ENCODE measurements at regions not wholly inside any gene's neighbourhood (a gene's known extent, or its start where the extent isn't known, plus 50 kb on each side); places are given as distances from the start of the nearest gene placed in this dataset.
"Not testable (repeated sequence)": the region's sequence is repeated elsewhere in the genome, so short reads cannot be mapped to it uniquely, and the experiment has no call there.

DNA sequence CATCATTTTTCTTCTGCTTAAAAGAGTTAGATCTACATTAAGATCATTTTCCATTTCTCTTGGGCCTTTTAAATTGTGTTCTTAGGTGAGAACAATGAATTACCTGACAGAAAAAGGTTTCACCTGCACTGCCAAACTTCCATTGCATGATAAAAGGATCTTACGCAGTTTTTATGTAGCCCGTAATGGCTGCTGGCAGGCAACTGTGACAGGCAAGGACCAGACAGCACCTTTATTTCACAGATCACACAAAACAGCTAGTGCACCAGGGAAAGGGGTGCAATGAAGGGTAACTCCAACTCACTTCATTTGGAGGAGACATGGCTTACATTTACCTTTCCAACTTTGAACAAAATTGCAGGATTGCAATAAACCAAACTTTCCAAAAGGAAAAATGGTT, 159.8 kb downstream of the SLITRK1 start:
- DNase-seq = no peak

DNA sequence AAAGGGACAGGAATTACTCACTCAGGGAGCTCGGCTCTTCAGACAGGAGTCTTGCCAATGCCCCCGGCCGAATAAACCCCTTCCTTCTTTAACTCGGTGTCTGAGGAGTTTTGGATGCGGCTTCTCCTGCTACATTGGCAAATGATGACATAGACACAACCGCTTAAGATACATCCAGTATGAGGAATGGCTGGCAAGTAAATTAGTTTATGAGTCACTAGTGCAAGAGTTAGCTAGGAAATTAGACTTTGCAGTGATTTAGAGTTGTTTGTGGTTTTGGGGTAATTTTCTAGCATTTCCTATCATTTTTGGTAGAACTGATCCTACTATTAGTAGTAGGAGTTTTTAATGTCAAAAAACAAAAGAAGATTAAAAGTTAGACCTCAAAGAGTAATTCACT, 166.2 kb downstream of the SLITRK1 start:
- no peak for DNase-seq

DNA sequence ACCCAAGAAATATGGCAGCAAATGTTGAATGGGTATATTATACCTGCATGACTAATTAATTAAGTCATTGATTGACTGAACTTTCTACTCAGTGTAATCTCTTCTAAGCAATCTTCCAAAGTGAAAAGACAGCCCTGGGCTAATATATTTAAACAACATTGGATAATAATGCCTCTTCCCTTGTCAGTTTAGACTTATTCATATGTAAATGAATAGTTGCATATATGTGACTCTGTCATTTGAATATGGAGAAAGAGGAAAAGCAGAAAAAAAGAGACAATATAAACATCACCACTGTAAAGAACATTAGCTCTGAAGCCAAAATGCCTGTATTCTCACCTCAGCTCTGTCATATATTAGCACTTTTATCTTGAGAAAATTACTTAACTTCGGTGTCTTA, 168.0 kb downstream of the SLITRK1 start:
- DNase-seq = no peak

DNA sequence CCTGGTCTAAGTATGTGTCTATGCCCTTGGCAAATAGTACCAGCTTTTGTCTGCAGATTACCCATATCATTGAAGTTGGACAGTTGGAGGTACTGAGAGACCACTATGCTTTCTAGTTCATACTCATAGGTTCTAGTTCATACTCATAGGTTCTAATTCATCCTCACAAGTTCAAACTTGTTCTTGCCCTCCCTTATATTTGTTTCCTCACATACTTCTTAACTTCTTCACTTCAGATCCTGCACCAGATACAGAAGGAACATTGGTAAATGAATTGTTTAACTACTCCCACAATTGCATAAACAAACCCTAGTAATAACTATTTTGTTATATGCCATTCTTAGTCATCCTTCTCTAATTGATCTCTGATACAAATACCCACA, 172.2 kb downstream of the SLITRK1 start:
- DNase-seq = no peak

DNA sequence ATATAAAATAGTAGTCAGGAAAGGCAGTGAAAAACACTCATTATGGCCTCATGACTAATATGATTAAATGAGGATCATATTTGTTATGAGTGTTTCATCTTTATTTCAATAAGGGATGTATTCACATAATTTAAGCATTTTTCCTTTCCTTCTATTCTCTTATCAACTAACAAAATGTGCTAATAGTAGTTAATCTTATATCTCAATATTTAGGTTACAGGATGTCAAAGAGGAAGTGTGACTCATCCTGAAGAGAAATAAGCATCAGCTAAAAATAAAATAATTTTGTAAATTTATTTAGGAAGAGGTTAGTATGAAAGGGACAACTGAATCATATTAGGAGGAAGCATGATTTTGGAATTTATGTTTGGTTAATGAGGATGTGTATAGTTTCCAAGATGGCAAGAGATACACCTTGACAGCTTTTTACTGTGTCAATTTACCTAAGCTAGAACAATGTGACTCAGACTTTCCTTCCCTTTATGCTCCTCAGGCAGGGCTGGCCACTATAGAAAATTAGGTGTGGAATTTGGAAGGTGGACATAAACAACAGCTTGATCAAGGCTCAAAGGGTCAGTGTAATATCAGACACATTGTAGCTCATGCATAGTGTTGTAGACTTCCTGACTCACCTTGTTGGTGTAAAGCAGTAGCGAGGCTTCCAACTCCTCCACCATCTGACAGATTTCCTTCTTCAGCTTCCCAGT, 172.7 kb downstream of the SLITRK1 start:
- no peak for DNase-seq

DNA sequence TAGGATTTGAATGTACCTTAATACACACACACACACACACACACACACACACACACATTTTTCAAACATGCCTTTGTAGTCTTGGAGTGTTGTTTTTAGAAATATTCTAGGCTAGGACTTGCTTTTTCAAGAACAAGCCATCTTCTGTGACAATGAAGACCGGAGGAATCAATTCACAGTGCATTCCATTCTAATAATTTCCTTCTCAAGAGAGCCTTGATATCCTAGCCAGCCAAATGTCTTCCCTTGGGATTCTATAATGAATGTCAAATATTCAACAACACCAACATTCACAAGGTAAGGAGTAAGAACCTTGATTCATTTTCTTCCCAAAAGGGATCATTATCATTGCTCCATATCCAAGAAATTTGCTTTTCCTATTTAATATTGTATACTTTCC, 180.3 kb downstream of the SLITRK1 start:
- DNase-seq = no peak

DNA sequence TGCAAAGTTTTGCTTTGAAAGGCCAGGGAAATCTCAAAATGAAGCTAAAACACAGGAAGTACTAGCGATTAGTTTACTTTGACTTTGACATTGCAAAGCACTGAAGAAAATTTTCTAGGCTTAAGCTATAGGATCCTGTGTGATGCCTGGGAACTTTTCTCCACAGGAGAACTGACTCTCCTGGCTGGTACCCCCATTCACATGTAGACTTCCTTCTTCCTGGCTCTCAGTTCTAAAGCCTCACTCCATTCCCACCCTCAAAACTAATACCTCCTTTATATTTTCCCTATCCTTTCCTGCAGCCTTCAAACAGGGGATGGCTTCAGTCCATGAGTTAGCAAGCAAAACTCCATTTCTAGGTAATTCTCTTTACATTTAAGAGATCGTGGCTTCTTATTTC, 189.5 kb downstream of the SLITRK1 start:
- DNase-seq = no peak

DNA sequence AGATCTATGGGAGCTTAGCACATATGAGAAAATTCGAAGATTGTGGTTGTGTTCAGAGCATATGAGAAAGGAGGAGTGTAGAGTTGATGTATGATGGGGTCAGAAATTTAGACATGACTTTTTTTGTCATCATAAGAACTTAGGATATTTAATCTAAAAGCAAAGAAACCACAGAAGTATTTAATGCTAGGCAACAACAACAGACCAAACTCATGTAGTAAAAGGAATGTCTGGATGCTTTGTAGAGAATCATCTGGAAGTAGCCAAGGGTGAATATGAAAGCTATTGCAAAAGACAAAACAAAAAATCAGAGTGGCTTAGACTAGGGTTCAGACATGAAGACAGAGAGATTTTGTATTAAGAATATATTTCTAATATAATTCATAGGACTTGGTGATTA, 190.3 kb downstream of the SLITRK1 start:
- DNase-seq = no peak

DNA sequence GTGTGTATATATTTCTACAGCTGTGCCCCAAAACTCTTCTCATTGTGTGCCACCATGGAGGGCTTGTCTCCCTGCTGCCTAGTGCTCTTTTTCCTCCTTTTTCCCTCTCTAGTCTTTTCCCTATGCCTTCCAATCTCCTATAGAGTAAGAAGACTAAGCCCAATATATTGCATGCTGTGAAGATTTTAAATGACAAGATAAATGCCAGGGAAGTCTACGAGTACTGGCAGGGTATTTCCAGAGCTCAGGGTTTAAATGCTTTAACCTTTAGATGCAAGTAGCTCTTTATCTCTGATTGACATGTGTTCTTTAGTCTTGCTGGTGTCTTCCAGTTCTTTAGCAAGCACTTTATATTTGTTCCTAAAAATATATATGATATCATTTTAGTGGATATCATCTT, 200.7 kb downstream of the SLITRK1 start:
- DNase-seq = no peak

DNA sequence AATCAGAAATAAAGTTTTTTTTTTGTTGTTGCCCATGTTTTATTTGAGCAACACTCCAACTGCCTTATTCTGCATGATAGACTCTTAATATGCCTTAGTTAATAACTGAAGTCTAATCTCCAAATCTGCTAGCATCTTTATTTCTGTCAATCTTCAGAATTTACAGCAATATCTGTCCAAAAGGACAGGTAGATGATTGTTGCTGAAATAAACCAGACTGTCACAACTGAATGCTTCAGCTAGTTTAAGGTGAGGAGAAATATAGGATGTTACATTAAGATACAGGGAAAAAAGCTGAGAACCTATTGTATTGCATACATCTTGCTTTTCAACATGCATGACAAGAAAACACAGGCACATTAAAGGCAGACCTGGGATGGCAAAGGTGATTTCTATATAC, 204.3 kb downstream of the SLITRK1 start:
- no peak for DNase-seq

DNA sequence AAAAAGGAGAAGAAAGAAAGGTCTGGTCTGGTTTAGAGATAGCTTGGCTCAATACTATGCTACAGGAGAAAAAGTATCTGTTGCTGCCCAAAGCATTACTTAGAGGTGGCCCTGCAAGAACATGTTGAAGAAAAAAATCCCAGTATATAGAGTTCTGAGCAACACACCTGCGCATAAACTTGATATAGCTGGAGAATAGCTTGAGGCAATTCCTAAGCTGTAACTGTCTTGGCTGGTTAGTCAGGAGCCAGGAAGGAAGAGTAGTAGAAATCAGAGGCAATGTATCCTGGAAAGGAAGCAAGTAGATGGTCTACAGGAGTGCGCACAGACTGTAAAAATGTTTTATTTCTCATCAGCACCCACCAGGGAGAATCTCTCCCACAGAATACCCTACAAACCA, 209.7 kb downstream of the SLITRK1 start:
- DNase-seq = no peak

DNA sequence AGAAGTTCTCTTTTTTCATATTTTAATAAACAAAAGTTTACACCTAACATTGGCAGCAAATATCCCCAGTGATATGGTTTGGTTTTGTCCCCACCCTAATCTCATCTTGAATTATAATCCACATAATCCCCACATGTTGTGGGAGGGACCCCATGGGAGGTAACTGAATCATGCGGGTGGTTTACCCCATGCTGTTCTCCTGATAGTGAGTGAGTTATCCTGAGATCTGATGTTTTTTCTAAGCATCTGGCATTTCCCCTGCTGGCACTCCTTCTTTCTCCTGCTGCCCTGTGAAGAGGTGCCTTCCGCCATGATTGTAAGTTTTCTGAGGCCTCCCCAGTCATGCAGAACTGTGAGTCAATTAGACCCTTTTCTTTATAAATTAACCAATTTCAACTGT, 214.7 kb downstream of the SLITRK1 start:
- no peak for DNase-seq

DNA sequence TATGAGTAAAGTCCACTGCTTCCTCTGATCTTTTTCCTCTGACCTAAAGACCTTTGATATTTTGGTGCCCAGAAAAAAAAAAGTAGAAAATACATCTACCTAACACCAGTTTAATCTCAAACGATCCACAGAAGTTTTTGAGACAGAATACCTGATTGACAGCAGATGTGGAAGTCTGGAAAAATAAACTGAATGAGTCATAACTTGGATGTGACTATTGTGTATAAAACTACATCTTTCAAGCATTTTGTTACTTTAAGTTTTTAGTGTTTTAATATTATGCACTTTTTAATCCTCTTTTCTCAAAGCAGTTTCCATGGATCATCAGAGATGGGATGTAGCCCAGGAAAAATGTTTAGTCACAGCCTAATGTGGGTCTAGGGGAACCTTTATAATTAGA, 216.1 kb downstream of the SLITRK1 start:
- no peak for DNase-seq

DNA sequence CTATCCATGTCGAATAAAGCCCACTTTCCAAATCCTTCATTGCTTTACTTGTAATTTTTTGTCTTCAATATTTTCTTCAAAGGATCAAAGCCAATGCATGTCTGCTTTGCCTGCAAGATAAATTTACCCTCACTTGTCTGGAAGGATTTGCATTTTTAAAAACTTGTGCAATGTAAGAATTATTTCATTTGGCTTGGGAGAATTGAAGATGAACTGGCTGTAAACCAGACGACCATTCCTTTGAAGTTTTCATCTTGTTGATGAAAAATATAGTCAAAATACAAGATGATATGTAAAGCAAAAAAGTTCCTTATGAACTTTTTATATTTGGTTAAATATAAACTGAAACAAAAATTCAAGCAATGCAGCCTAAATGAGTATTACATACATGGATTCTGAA, 225.0 kb downstream of the SLITRK1 start:
- no peak for DNase-seq

DNA sequence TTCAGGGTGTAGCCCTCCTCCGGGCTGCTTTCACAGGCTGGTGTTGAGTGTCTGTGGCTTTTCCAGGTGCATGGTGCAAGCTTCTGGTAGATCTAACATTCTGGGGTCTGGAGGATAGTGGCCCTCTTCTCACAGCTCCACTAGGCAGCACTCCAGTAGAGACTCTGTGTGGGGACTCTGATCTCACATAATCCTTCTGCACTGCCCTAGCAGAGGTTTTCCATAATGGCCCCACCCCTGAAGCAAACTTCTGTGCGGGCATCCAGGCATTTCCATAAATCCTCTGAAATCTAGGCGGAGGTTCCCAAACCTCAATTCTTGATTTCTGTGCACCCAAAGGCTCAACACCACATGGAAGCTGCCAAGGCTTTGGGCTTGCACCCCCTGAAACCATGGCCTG, 239.7 kb downstream of the SLITRK1 start:
- DNase-seq = not testable (repeated sequence)

DNA sequence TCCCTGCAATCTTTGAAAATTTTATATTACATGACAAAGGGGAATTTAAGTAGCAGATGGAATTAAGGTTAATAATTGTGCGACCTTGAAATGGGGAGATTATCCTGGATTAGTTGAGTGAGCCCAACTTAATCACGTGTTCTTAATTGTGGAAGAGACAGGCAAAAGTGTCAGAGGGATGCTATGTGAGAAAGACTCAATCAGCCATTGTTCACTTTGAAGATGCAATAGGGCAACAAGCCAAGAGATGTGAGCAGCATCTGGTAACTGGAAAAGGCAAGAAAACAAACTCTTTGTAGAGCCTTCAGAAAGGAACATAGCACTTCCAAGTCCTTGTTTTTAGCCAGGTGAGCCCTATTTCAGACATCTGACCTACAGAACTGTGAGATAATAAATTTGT, 247.7 kb downstream of the SLITRK1 start:
- no peak for DNase-seq

DNA sequence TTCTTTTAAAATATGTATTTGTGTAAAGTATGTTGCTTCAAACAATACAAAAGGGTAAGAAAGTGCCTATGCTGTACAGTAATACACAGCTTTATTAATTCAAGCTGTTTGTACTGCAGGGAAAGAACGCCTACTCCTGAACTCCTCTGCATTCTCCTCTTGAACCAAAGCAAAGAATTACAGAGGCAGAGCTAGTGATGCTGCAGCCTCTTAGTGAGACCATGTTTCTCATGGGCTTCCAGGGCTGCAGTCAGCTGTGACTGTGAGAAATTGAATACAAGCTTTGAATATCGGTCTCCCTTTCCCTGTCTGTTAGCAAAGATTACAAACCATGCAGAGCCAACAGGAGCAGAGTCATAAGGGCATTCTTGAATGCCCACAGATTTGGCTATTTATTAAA, 248.5 kb downstream of the SLITRK1 start:
- DNase-seq = no peak

DNA sequence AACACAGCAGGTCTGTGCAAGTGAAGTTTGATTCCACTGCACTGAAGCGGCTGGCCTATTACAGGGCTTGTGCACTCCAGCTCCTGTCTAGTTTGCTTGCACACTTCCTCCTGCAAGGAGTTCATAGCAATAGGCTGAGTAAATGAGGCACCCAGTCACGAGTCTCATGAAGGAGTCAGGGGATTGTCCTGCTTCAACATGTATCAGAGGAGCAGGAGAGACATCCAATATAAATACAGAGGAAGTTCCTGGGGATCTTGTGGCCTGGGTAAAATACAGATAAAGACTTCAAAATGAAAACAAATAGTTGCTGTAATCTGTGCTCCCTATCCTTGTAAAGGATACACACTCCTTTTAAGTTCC, 259.9 kb downstream of the SLITRK1 start:
- DNase-seq = no peak

DNA sequence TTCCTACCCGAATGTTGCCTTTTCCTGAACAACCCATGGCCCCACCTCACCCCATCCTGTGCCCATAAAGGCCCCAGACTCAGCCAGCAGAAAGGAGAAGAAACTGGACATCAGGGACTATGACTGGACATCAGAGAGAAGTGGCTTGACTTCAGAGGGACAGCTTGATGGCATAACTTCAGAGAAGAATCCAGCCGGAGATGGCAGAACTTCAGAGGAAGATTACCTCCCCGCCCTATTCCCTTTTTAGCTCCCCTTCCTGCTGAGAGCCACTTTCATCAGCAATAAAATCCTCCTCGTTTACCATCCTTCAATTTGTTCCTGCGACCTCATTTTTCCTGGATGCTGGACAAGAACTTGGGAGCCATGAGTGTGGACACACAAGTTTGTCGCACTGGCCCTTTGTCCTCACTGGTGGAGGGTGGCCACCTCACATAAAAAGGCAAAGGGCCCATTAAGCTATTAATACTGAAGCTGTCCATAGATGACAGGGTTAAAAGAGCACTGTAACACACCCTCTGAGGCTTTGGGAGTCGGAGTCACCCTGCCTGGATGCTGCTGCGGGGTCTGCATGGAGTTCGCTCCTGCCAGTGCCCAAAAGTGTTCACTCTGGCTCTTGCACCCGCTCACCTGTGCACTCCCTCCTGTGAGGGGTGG, 260.4 kb downstream of the SLITRK1 start:
- no peak for DNase-seq

DNA sequence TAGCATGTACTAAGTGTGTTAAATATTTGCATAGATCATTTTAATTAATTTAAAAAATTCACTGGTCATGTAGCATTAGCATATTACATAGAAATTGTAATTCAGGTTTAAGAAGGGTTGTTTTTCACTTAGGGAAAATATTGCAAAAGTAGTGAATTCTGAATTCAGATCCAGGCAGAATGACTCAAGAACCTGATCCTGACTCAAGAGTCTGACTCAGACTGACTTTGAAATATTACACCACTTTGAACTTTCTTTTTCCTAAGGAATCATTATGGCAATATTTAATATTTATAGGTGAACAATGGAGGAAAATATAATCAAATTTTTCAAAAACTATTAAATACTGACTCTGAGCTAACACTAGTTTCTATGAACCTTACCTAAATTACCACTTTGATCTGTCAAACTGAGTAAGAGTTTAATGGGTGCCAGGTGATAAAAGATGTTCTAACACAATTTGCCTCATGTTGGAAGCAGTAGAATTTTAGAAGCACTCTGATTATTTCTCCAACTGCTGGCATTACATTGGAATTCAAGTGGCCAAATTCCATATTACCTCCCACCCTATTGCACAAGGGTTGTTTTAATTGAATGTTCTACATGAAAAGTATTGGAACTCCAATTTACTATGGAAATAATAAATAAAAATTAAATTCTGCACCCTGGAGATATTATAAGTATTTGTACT, 261.6 kb downstream of the SLITRK1 start:
- DNase-seq = no peak

DNA sequence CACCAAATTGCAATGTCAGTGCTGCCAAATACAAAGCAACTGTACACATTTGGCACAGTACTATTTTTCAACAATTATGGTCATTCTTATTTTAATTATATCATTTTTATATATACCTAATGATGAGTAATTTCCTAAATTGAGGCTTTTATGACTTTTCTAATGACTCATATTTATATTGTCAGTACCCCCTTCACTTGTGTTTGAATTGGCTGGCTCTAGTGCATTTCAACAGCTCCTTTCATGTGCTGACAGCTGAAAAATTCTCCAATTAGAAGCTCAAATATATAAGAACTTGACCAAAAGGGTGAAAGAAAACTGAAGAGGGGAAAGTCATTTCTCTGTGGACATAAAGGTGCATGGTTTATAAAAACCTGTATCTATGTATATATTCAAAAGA, 263.3 kb downstream of the SLITRK1 start:
- no peak for DNase-seq

DNA sequence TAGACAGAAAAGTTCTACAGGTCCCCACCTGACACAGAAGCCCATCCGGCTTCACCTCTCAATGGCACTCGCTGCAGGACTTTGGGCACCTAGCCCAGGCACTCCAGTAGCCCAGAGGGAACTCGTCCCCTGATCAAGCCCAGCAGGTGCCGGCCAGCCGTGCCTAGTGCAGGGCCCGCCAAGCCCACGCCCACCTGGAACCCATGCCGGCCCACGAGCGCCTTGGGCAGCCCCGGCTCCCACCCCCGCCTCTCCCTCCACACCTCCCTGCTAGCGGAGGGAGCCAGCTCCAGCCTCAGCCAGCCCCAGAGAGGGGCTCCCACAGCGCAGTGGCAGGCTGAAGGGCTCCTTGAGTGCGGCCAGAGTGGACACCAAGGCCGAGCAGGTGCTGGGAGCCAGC, 268.8 kb downstream of the SLITRK1 start:
- no peak for DNase-seq

DNA sequence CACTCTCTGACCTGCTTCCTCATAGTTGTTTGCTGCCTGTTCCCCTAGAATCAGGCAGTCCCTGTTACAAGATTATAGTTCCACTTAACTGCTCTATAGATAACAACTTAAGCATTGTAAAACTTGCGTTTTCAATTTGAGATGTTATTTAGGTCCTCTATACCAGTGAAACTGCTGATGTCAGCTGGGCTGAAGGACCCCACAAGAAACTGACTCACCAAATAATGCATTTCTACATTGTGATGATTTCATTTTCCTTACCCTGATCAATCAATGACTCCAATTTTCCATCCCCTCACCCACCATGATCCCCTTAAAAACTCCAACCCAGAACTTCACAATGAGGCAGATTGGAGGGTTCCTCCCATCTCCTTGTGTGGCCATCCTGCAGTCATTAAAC, 280.7 kb downstream of the SLITRK1 start:
- no peak for DNase-seq

DNA sequence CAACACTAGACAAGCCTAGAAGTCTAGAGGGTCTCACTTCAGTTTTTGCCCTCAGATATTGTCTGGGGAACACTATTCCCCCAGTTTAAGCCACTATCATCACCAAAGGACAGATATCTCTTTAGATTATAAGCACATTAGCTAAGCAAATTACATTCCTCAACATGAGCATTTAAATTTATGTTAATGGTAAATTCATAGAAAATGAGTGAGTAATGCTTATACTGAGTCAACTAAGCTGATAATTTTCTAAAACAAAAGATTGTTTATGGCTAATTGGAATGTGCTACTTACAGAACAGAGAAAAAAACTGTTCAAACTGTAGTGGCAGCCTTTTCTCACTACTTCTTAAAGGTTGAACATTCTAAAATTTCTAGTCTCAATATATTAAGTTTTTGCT, 290.2 kb downstream of the SLITRK1 start:
- DNase-seq = no peak

DNA sequence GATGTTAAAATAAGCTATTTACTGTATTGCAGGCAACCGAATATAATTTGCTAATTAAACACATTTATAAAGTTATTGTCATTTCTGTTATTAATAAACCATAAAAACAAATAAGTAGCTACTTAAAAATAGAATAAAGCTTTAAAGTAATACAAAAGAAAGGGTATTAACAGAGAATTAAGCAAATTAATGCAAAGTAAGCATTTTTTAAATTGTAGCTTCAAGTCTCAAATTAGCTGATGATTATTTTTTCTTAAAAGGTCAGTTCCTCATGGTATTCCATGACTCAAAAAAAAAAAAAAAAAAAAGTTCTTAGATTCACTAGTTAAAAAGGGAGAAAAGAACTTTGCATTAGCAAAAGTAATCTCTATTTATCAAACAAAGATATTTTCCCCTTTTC, 292.5 kb downstream of the SLITRK1 start:
- DNase-seq = no peak
